NCI-H2029 treated with DMSO at 0.1 percent for 48 hours (cell line): ENCODE measurements at regions not wholly inside any gene's neighbourhood (a gene's known extent, or its start where the extent isn't known, plus 50 kb on each side); places are given as distances from the start of the nearest gene placed in this dataset.

Experiments used
- DNase-seq: peaks from one replicate; lab custom pipeline; 2025; lab: John Stamatoyannopoulos, UW

GRCh38 chr11:134575504-134576230, 163.6 kb upstream of the B3GAT1 start:
- no peak for DNase-seq

- DNase-seq = no peak
Measured at GRCh38 chr11:134574947-134575346, 162.9 kb upstream of the B3GAT1 start.

GRCh38 chr11:134574425-134574824, 162.4 kb upstream of the B3GAT1 start:
- DNase-seq = no peak

- DNase-seq = no peak
Measured at GRCh38 chr11:134573857-134574256, 161.8 kb upstream of the B3GAT1 start.

- DNase-seq = no peak
Measured at GRCh38 chr11:134572741-134573675, 161.0 kb upstream of the B3GAT1 start.

- DNase-seq = no peak
Measured at GRCh38 chr11:134571301-134571700, 159.3 kb upstream of the B3GAT1 start.

GRCh38 chr11:134569195-134569594, 157.2 kb upstream of the B3GAT1 start:
- no peak for DNase-seq

GRCh38 chr11:134566311-134566710, 154.3 kb upstream of the B3GAT1 start:
- DNase-seq = no peak

- DNase-seq = no peak
Measured at GRCh38 chr11:134565343-134565891, 153.4 kb upstream of the B3GAT1 start.

GRCh38 chr11:134564472-134565200, 152.6 kb upstream of the B3GAT1 start:
- DNase-seq = no peak

GRCh38 chr11:134562941-134563471, 151.0 kb upstream of the B3GAT1 start:
- DNase-seq = no peak

- DNase-seq = no peak
Measured at GRCh38 chr11:134562196-134562595, 150.2 kb upstream of the B3GAT1 start.

- DNase-seq = no peak
Measured at GRCh38 chr11:134561331-134561720, 149.3 kb upstream of the B3GAT1 start.

GRCh38 chr11:134560566-134561330, 148.7 kb upstream of the B3GAT1 start:
- DNase-seq = no peak

- no peak for DNase-seq
Measured at GRCh38 chr11:134560066-134560465, 148.0 kb upstream of the B3GAT1 start.

GRCh38 chr11:134559602-134559962, 147.5 kb upstream of the B3GAT1 start:
- no peak for DNase-seq

- no peak for DNase-seq
Measured at GRCh38 chr11:134558916-134559601, 147.0 kb upstream of the B3GAT1 start.

- no peak for DNase-seq
Measured at GRCh38 chr11:134558258-134558835, 146.3 kb upstream of the B3GAT1 start.

- no peak for DNase-seq
Measured at GRCh38 chr11:134557571-134558257, 145.7 kb upstream of the B3GAT1 start.

- no peak for DNase-seq
Measured at GRCh38 chr11:134556186-134556585, 144.1 kb upstream of the B3GAT1 start.
